ENCODE measurements at regions not wholly inside any gene's neighbourhood (a gene's known extent, or its start where the extent isn't known, plus 50 kb on each side); places are given as distances from the start of the nearest gene placed in this dataset.

GRCh38 chr1:198933515-198934222 is 294.8 kb downstream of the PTPRC start:
- no peaks in the 10 kb centered on the region for H3K27me3 Mint-ChIP-seq
- H3K9me3 Mint-ChIP-seq: no peaks in the 10 kb centered on the region
- no peaks in the 10 kb centered on the region for H3K36me3 Mint-ChIP-seq

GRCh38 chr1:198934426-198934825 is 295.6 kb downstream of the PTPRC start:
- Mint-ChIP-seq H3K9me3 (no peaks in the 10 kb centered on the region), H3K36me3 (no peaks in the 10 kb centered on the region), H3K27ac (no peak overlapping the region), H3K4me1 (ENCODE audit: unreplicated experiment) (peaks cover 34% of the 10 kb centered on the region), H3K4me3 (no peak overlapping the region), H3K27me3 (no peaks in the 10 kb centered on the region)
- no peak for TF ChIP-seq CTCF (conservative IDR thresholded peaks at IDR 0.05)
- no peak for DNase-seq (ENCODE audit: extremely low spot score, unreplicated experiment)

More at GRCh38 chr1:198933515-198934222, 294.8 kb downstream of the PTPRC start:
- peaks cover 39% of the 10 kb centered on the region for H3K4me1 Mint-ChIP-seq (ENCODE audit: unreplicated experiment)
- DNase-seq (ENCODE audit: extremely low spot score, unreplicated experiment): no peak
- peak overlapping the region; percentile 84 for H3K27ac Mint-ChIP-seq
- no peak overlapping the region for H3K4me3 Mint-ChIP-seq
- TF ChIP-seq CTCF (conservative IDR thresholded peaks at IDR 0.05): no peak

GRCh38 chr1:198934901-198935305 is 296.1 kb downstream of the PTPRC start:
- no peak overlapping the region for H3K27ac Mint-ChIP-seq
- no peak for DNase-seq (ENCODE audit: extremely low spot score, unreplicated experiment)
- H3K9me3 Mint-ChIP-seq: no peaks in the 10 kb centered on the region
- no peak for TF ChIP-seq CTCF (conservative IDR thresholded peaks at IDR 0.05)
- H3K27me3 Mint-ChIP-seq: no peaks in the 10 kb centered on the region
- H3K4me3 Mint-ChIP-seq: no peak overlapping the region
- no peaks in the 10 kb centered on the region for H3K36me3 Mint-ChIP-seq
- H3K4me1 Mint-ChIP-seq (ENCODE audit: unreplicated experiment): peaks cover 29% of the 10 kb centered on the region

- Mint-ChIP-seq H3K36me3 (no peaks in the 10 kb centered on the region), H3K27me3 (no peaks in the 10 kb centered on the region), H3K27ac (no peak overlapping the region), H3K9me3 (no peaks in the 10 kb centered on the region), H3K4me1 (ENCODE audit: unreplicated experiment) (peaks cover 24% of the 10 kb centered on the region), H3K4me3 (no peak overlapping the region)
- no peak for TF ChIP-seq CTCF (conservative IDR thresholded peaks at IDR 0.05)
- DNase-seq (ENCODE audit: extremely low spot score, unreplicated experiment): peak; percentile 79
These were observed 296.6 kb downstream of the PTPRC start for GRCh38 chr1:198935306-198935921.

GRCh38 chr1:198936371-198937083 is 297.7 kb downstream of the PTPRC start:
- Mint-ChIP-seq H3K4me3 (no peak overlapping the region), H3K27me3 (no peaks in the 10 kb centered on the region), H3K36me3 (no peaks in the 10 kb centered on the region), H3K4me1 (ENCODE audit: unreplicated experiment) (peaks cover 20% of the 10 kb centered on the region), H3K27ac (peak overlapping the region; percentile 94), H3K9me3 (no peaks in the 10 kb centered on the region)
- no peak for TF ChIP-seq CTCF (conservative IDR thresholded peaks at IDR 0.05)
- DNase-seq (ENCODE audit: extremely low spot score, unreplicated experiment): no peak

Data from type B pancreatic cell (in vitro differentiated cells).